Karpas-422 (cell line): ENCODE measurements at regions not wholly inside any gene's neighbourhood (a gene's known extent, or its start where the extent isn't known, plus 50 kb on each side); places are given as distances from the start of the nearest gene placed in this dataset.

Source experiments
- DNase-seq: peaks from one replicate; pipeline ENCODE4 v3.0.0-alpha.2; 2015
- H2AFZ ChIP-seq: fragments of 200-600 bp; sonication (generic); 2 replicates; pipeline ENCODE4 v1.6.1; 2014; ENCODE audit warnings: antibody characterized with exemption, low read length, mixed read lengths
- H3K27ac ChIP-seq: fragments of 200-600 bp; sonication (generic); 2 replicates; pipeline ENCODE4 v1.5.1; 2014; ENCODE audit warnings: mild to moderate bottlenecking, low read length, moderate library complexity
- H3K27me3 ChIP-seq: fragments of 200-600 bp; sonication (generic); 2 replicates; pipeline ENCODE4 v1.6.1; 2014; ENCODE audit warnings: low read length, mixed read lengths
- H3K36me3 ChIP-seq: fragments of 200-600 bp; sonication (generic); 2 replicates; pipeline ENCODE4 v1.6.1; 2014; ENCODE audit warnings: low read length, mixed read lengths; ENCODE audit not compliant: insufficient read depth
- H3K4me1 ChIP-seq: fragments of 200-600 bp; sonication (generic); 2 replicates; pipeline ENCODE4 v1.6.1; 2014; ENCODE audit warnings: mild to moderate bottlenecking, low read length, mixed read lengths
- H3K4me2 ChIP-seq: fragments of 200-600 bp; sonication (generic); 2 replicates; pipeline ENCODE4 v1.6.1; 2014; ENCODE audit warnings: low read length, low read depth, mild to moderate bottlenecking; ENCODE audit not compliant: poor library complexity, severe bottlenecking
- H3K4me3 ChIP-seq: fragments of 200-600 bp; sonication (generic); 2 replicates; pipeline ENCODE4 v1.5.1; 2014; ENCODE audit warnings: mild to moderate bottlenecking, antibody characterized with exemption, low read length, mixed read lengths
- H3K79me2 ChIP-seq: fragments of 200-600 bp; sonication (generic); 2 replicates; pipeline ENCODE4 v1.6.1; 2014; ENCODE audit warnings: mild to moderate bottlenecking, low read length, mixed read lengths
- H3K9ac ChIP-seq: fragments of 200-600 bp; sonication (generic); 2 replicates; pipeline ENCODE4 v1.6.0; 2014; ENCODE audit warnings: low read length
- H3K9me2 ChIP-seq: fragments of 200-600 bp; sonication (generic), shearing (Covaris generic); replicated peaks from 2 replicates; pipeline ENCODE4 v1.6.0; 2014; ENCODE audit warnings: mild to moderate bottlenecking, low read length, moderate library complexity; ENCODE audit not compliant: insufficient read depth
- H3K9me3 ChIP-seq: fragments of 300-700, 200-600 bp; sonication (generic); 2 replicates; pipeline ENCODE4 v1.6.1; 2014; ENCODE audit warnings: low read length, mixed read lengths
- H4K20me1 ChIP-seq: fragments of 200-600 bp; sonication (generic); 2 replicates; pipeline ENCODE4 v1.6.1; 2014; ENCODE audit warnings: mild to moderate bottlenecking, antibody characterized with exemption, low read length, low read depth; ENCODE audit not compliant: insufficient read depth

DNA sequence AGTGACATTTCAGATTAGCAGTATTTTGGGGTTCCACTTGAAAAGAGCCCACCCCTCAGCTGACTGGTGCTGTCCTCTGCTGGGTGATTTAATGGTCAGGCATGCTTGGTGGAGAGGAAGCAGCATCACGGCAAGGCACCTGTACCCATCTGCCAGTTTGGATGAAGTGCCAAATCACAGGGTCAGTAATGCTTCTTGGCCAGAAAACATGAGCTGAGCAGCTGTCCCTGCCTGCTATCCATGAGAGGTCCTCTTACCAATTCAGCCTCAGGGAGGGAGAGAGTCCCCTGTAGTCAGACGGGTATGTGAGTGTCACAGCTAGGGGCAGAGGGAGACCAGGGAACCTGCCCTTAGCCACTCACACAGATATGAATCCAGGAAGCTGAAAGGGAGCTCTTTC lies 137.9 kb downstream of the SEC61B start:
- H4K20me1 ChIP-seq = no peaks in the 10 kb centered on the region
- H3K79me2 ChIP-seq = no peaks in the 10 kb centered on the region
- DNase-seq = no peak
- no peak overlapping the region for H3K4me3 ChIP-seq
- H3K36me3 ChIP-seq = no peaks in the 10 kb centered on the region
- no peak overlapping the region for H3K27ac ChIP-seq
- no peaks in the 10 kb centered on the region for H3K9me2 ChIP-seq
- 0 out of 2 replicates have a peak, but pooled peaks cover 2% of the 10 kb centered on the region for H3K27me3 ChIP-seq
- H3K9ac ChIP-seq = no peak overlapping the region
- no peak overlapping the region for H3K4me2 ChIP-seq
- H3K9me3 ChIP-seq = no peaks in the 10 kb centered on the region
- no peak overlapping the region for H2AFZ ChIP-seq
- H3K4me1 ChIP-seq = no peaks in the 10 kb centered on the region

DNA sequence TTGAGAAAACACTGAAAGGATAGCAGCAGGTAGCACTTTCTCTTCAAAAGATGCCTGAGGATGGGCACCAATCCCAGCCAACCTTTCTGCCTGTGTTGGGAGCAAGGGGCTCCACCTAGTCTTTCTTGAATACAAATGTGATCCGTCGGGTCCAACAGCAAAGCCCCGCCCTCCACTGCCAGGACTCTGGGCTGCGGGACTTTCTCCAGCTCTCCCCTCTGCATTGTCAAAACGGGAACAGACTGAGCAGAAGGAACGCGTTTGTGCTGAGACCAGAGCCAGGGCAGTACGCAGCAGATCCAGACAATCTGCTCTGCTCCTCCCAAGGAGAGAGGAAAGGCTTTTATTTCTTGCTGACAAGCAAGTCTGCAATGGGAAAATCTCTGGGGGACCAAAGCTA lies 139.7 kb downstream of the SEC61B start:
- Histone ChIP-seq H2AFZ (no peak overlapping the region), H3K9me2 (no peaks in the 10 kb centered on the region), H3K27me3 (0 out of 2 replicates have a peak, but pooled peaks cover 2% of the 10 kb centered on the region), H3K79me2 (no peaks in the 10 kb centered on the region), H3K4me1 (no peaks in the 10 kb centered on the region), H3K9me3 (no peaks in the 10 kb centered on the region), H3K4me3 (no peak overlapping the region), H3K9ac (no peak overlapping the region), H3K4me2 (no peak overlapping the region), H3K27ac (no peak overlapping the region), H3K36me3 (no peaks in the 10 kb centered on the region), H4K20me1 (no peaks in the 10 kb centered on the region)
- DNase-seq = no peak

DNA sequence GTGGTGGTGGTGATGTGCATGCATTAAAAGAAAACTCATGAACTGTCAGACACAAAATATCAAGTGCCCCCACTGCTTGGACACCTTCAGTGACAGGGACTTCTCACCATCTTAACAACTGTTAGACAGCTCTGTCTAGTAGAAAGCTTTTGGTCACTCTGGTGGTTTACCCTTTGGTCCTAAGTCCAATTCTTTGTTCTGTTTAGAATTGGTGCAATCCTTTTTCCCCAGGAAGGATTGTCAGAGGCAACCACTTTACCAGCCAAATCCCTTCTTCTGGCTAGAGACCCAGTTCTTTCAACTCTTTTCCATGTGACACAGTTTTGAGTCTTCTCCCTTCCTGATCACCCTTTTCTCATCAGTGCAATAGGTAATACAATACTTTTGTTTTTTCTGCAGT lies 140.2 kb downstream of the SEC61B start:
- H4K20me1 ChIP-seq = no peaks in the 10 kb centered on the region
- H2AFZ ChIP-seq = no peak overlapping the region
- no peaks in the 10 kb centered on the region for H3K4me1 ChIP-seq
- H3K4me3 ChIP-seq = no peak overlapping the region
- no peaks in the 10 kb centered on the region for H3K9me2 ChIP-seq
- H3K9ac ChIP-seq = no peak overlapping the region
- no peaks in the 10 kb centered on the region for H3K36me3 ChIP-seq
- H3K27me3 ChIP-seq = 0 out of 2 replicates have a peak, but pooled peaks cover 2% of the 10 kb centered on the region
- no peaks in the 10 kb centered on the region for H3K9me3 ChIP-seq
- no peak overlapping the region for H3K27ac ChIP-seq
- H3K4me2 ChIP-seq = no peak overlapping the region
- no peaks in the 10 kb centered on the region for H3K79me2 ChIP-seq
- DNase-seq = no peak

DNA sequence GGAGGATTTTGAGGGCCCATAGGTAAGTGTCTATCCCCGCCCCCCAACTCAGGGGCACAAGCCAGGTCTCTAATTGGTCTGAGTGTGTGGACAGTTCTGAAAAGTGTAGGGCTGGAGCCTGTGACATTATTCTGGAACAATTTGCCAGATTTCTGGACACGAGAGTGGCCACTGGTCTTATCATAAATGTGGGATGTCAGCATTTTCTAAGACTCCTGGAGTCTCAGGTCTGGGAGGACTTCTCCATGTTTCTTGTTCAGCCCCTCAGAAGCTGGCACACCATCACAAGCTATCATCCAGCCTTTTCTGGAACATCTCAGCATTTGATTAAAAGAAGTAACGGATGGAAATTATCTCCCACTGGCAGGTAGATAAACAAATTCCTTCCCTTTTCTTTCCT lies 141.4 kb downstream of the SEC61B start:
- H3K27ac ChIP-seq = no peak overlapping the region

DNA sequence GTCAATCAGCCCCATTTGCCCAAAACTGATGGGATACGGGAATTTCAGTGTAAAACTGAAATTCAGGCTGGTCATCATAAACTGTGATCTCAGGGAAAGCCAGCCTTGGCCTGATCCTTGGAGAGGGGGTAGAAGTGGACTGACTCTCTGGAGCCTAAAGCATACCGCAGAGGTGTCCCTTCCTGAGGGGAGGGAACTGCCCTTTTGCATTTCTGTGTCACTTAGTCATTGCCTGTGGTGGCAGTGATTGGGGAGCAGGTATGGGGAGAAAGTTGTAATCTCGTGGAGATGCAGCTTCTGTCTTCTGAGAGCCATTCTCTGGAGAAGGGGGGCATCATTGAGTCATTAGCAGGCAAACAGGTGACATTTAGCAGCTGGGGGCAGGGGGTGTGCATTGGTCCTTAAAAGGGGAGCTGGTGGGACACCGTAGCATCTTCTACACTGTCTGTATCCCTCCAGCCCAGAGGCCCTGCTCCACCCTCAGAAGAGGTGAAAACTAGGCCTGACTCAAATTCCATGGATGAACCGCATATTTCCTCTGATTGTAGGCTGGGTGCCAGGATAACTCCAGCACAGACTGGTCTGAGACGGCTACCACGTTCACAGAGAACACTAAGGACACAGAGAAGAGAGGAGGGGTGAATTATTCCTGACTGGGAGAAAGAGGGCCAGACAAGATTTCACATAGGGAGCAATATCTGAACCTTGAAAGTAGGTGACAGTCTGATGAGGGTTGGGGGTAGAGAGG lies 143.3 kb downstream of the SEC61B start:
- Histone ChIP-seq H2AFZ (no peak overlapping the region), H3K4me3 (no peak overlapping the region), H3K79me2 (no peaks in the 10 kb centered on the region), H3K9me2 (no peaks in the 10 kb centered on the region), H3K27ac (no peak overlapping the region), H3K9me3 (no peaks in the 10 kb centered on the region), H3K4me1 (no peaks in the 10 kb centered on the region), H3K36me3 (no peaks in the 10 kb centered on the region), H4K20me1 (no peaks in the 10 kb centered on the region), H3K9ac (no peak overlapping the region), H3K4me2 (no peak overlapping the region), H3K27me3 (0 out of 2 replicates have a peak, but pooled peaks cover 2% of the 10 kb centered on the region)
- no peak for DNase-seq

More for the DNA sequence above, 141.4 kb downstream of the SEC61B start:
- no peak overlapping the region for H3K4me3 ChIP-seq
- no peak overlapping the region for H3K4me2 ChIP-seq
- H4K20me1 ChIP-seq = no peaks in the 10 kb centered on the region
- DNase-seq = no peak
- H3K9ac ChIP-seq = no peak overlapping the region
- no peaks in the 10 kb centered on the region for H3K79me2 ChIP-seq
- no peaks in the 10 kb centered on the region for H3K9me3 ChIP-seq
- H2AFZ ChIP-seq = no peak overlapping the region
- H3K9me2 ChIP-seq = no peaks in the 10 kb centered on the region
- no peaks in the 10 kb centered on the region for H3K4me1 ChIP-seq
- H3K36me3 ChIP-seq = no peaks in the 10 kb centered on the region
- H3K27me3 ChIP-seq = 0 out of 2 replicates have a peak, but pooled peaks cover 2% of the 10 kb centered on the region

DNA sequence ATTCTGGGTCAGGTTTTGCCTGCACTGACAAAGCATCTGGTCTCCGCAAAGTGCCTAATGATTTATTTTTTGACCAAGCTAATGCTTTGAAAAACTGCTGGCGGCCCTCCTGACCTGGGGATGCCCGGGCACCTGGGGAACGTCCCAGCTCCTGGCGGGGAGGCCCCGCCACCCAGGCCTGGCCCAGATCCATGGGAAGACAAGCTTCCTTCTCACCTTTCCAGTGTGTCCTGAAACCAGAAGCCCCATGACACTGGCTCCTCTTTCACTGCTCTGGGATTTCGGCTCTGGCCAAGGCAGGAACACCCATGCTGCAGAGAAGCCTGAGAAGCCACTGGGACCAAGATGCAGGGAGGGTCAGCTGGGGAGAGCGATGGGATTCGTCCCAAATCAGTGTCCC lies 144.1 kb downstream of the SEC61B start:
- no peaks in the 10 kb centered on the region for H3K9me3 ChIP-seq
- H3K9me2 ChIP-seq = no peaks in the 10 kb centered on the region
- H3K27ac ChIP-seq = no peak overlapping the region
- H3K4me2 ChIP-seq = no peak overlapping the region
- no peak overlapping the region for H2AFZ ChIP-seq
- H3K27me3 ChIP-seq = 0 out of 2 replicates have a peak, but pooled peaks cover 2% of the 10 kb centered on the region
- no peaks in the 10 kb centered on the region for H3K79me2 ChIP-seq
- no peaks in the 10 kb centered on the region for H3K36me3 ChIP-seq
- H4K20me1 ChIP-seq = no peaks in the 10 kb centered on the region
- DNase-seq = no peak
- no peaks in the 10 kb centered on the region for H3K4me1 ChIP-seq
- H3K9ac ChIP-seq = no peak overlapping the region
- H3K4me3 ChIP-seq = no peak overlapping the region

DNA sequence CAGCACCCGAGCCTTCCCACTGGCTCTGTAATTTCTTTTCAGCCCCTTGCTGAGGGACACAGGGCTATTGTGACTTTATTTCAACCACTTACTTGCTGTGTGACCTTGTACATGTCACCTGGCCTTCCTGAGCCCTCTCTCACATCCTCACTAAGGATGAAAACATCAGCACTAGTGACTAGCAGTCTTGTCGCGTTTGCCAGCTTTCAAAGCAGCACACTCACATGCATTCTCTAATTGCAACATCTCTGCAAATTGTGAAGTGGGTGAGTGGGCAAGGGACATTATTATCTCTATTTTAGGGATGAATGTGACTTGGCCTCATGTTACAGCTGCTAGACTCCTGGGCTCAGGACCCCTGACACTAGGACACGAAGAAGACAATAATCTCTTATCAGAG lies 144.5 kb downstream of the SEC61B start:
- H3K4me2 ChIP-seq = no peak overlapping the region
- H3K27ac ChIP-seq = no peak overlapping the region
- H3K9ac ChIP-seq = no peak overlapping the region
- H4K20me1 ChIP-seq = no peaks in the 10 kb centered on the region
- no peaks in the 10 kb centered on the region for H3K36me3 ChIP-seq
- H3K4me1 ChIP-seq = no peaks in the 10 kb centered on the region
- H3K9me2 ChIP-seq = no peaks in the 10 kb centered on the region
- H3K9me3 ChIP-seq = no peaks in the 10 kb centered on the region
- 0 out of 2 replicates have a peak, but pooled peaks cover 2% of the 10 kb centered on the region for H3K27me3 ChIP-seq
- H3K79me2 ChIP-seq = no peaks in the 10 kb centered on the region
- no peak overlapping the region for H2AFZ ChIP-seq
- no peak for DNase-seq
- no peak overlapping the region for H3K4me3 ChIP-seq

DNA sequence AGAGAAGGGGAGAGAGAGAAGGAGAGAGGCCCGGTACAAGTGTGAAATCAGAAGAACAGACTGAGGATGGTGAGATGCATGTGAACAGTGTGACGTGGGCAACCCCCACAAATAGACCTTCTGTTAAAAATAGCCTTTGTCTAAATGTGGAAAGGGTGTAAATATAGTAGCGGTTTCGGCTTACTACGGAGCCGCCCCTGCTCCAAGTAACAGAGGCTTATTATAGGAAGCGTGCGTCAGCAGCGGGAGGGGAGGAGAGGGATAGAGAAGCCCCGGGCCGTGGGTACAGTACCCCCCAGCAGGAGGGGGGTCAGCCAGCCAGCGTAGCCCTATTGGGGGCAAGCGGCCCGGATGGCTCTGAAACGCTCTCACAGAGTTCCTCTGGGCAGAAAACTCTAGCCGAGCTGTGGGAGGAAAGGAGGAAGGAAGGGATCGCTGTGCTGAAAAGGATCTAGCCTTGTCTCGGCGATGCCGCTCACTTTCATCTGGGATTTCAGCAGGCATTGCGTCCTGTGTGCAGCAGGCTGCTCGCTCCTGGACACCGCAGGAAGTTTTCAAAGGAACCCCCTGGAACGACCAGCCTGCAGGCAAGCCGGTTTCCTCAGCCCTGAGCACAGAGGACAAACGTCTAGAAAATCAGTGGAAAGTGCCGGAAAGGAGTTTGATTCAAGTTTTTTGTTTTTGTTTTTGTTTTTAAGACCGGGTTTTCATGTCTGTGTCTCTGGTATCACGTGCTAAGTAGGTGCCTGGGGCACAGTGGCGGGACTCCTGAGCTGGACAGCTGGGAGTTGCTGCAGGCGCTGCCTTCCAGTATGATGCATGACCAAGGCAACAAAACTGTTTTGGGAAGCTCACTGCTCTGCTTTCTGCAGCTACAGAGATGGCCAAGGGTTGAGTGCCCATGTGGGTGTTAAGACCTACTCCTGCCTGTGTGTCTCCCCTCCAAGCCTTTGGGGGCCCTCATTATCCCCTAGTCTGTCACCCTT lies 146.6 kb downstream of the SEC61B start:
- Histone ChIP-seq H3K79me2 (no peaks in the 10 kb centered on the region), H3K4me1 (no peaks in the 10 kb centered on the region), H3K9ac (no peak overlapping the region), H3K27ac (no peak overlapping the region), H3K27me3 (no peaks in the 10 kb centered on the region), H3K4me2 (no peak overlapping the region), H3K9me2 (no peaks in the 10 kb centered on the region), H2AFZ (no peak overlapping the region), H3K36me3 (no peaks in the 10 kb centered on the region), H3K4me3 (no peak overlapping the region), H4K20me1 (no peaks in the 10 kb centered on the region), H3K9me3 (no peaks in the 10 kb centered on the region)
- DNase-seq = no peak
